ENCODE measurements at regions not wholly inside any gene's neighbourhood (a gene's known extent, or its start where the extent isn't known, plus 50 kb on each side); places are given as distances from the start of the nearest gene placed in this dataset.

GRCh38 chr15:23854912-23855659, 168.0 kb upstream of the NDN start:
- H3K4me3 ChIP-seq (ENCODE audit: low read depth, low read length) = no peak overlapping the region
- DNase-seq (ENCODE audit: low read depth) = no peak
- TF ChIP-seq CTCF (conservative IDR thresholded peaks at IDR 0.05; ENCODE audit: low read depth, low read length) = no peak

- no peak for TF ChIP-seq CTCF (conservative IDR thresholded peaks at IDR 0.05; ENCODE audit: low read depth, low read length)
- DNase-seq (ENCODE audit: low read depth) = no peak
These were observed 168.8 kb upstream of the NDN start for GRCh38 chr15:23855947-23856346.

GRCh38 chr15:23857028-23857641, 170.0 kb upstream of the NDN start:
- peak; percentile 41 for TF ChIP-seq CTCF (conservative IDR thresholded peaks at IDR 0.05; ENCODE audit: low read depth, low read length)
- no peak overlapping the region for H3K4me3 ChIP-seq (ENCODE audit: low read depth, low read length)
- peak; percentile 26 for DNase-seq (ENCODE audit: low read depth)

More at GRCh38 chr15:23855947-23856346, 168.8 kb upstream of the NDN start:
- no peak overlapping the region for H3K4me3 ChIP-seq (ENCODE audit: low read depth, low read length)

GRCh38 chr15:23859008-23859407, 171.9 kb upstream of the NDN start:
- TF ChIP-seq CTCF (conservative IDR thresholded peaks at IDR 0.05; ENCODE audit: low read depth, low read length) = no peak
- no peak for DNase-seq (ENCODE audit: low read depth)
- H3K4me3 ChIP-seq (ENCODE audit: low read depth, low read length) = no peak overlapping the region

GRCh38 chr15:23860290-23861245, 173.5 kb upstream of the NDN start:
- H3K4me3 ChIP-seq (ENCODE audit: low read depth, low read length) = no peak overlapping the region
- DNase-seq (ENCODE audit: low read depth) = no peak
- no peak for TF ChIP-seq CTCF (conservative IDR thresholded peaks at IDR 0.05; ENCODE audit: low read depth, low read length)

GRCh38 chr15:23866832-23867231, 179.7 kb upstream of the NDN start:
- TF ChIP-seq CTCF (conservative IDR thresholded peaks at IDR 0.05; ENCODE audit: low read depth, low read length) = peak; percentile 24
- no peak for DNase-seq (ENCODE audit: low read depth)
- H3K4me3 ChIP-seq (ENCODE audit: low read depth, low read length) = no peak overlapping the region

All from choroid plexus epithelial cell (primary cell).